GM12878 (cell line): ENCODE measurements at regions not wholly inside any gene's neighbourhood (a gene's known extent, or its start where the extent isn't known, plus 50 kb on each side); places are given as distances from the start of the nearest gene placed in this dataset.

ENCODE experiments used
- ATAC-seq: fragments of 200-7000 bp; cut with Tn5 transposase; 3 replicates; pipeline ENCODE4 v1.9.1; 2020; ENCODE audit warnings: mild to moderate bottlenecking, moderate library complexity
- BruUV-seq: library from RNA; stranded (reverse); fragments of 400-500 nt; replicated peaks from 2 replicates; lab custom pipeline; 2021; lab: Mats Ljungman, UMichigan
- CTCF ChIA-PET: fragments of 300-600 bp; sonication (Branson Sonifier 250); formaldehyde crosslinking; extraction: SDS; loops from one replicate; lab custom pipeline; 2021; ENCODE audit warnings: inconsistent platforms; lab: Yijun Ruan, JAX
- POLR2A ChIA-PET: fragments of 350-600 bp; formaldehyde crosslinking; extraction: SDS; loops from one replicate; lab custom pipeline; 2021; ENCODE audit warnings: inconsistent platforms; lab: Charles Lee
- RAD21 ChIA-PET: fragments of 300-600 bp; sonication (Branson Sonifier 250); formaldehyde crosslinking; loops from one replicate; lab custom pipeline; 2023; ENCODE audit warnings: antibody characterized with exemption; ENCODE audit not compliant: unreplicated experiment; lab: Charles Lee
- SMC1A ChIA-PET: fragments of 300-600 bp; sonication (Branson Sonifier 250); formaldehyde crosslinking; loops from one replicate; lab custom pipeline; 2023; ENCODE audit not compliant: unreplicated experiment, uncharacterized antibody; lab: Charles Lee
- DNase-seq: peaks from one replicate; pipeline ENCODE4 v3.0.0-alpha.2; 2011; ENCODE audit warnings: low read depth, low spot score
- FAIRE-seq: peaks from 3 replicates; lab custom pipeline; 2011; peaks lifted over from hg19 to GRCh38; lab: Jason Lieb, UNC
- H2AFZ ChIP-seq: 2 replicates; pipeline ENCODE4 v1.6.0; 2011; ENCODE audit warnings: low read depth, low read length, control low read depth; ENCODE audit not compliant: control insufficient read depth
- H3K27ac ChIP-seq: 2 replicates; pipeline ENCODE4 v1.5.1; 2011; ENCODE audit warnings: control low read depth; ENCODE audit not compliant: control insufficient read depth, insufficient read depth
- H3K27me3 ChIP-seq, 2 experiments: replicated peaks in 1 of 2; 2 replicates each; pipeline versions ENCODE4 v1.6.0 to v1.6.1; 2011; ENCODE audit warnings: low read length in 1 of 2; ENCODE audit not compliant: control insufficient read depth in 2 of 2, insufficient read depth in 2 of 2
- H3K36me3 ChIP-seq, 2 experiments: 2 replicates each; pipeline ENCODE4 v1.5.1; 2011; ENCODE audit warnings: low read length in 1 of 2; ENCODE audit not compliant: control insufficient read depth in 2 of 2, insufficient read depth in 2 of 2
- H3K4me1 ChIP-seq: 2 replicates; pipeline ENCODE4 v1.6.1; 2011; ENCODE audit warnings: mild to moderate bottlenecking, low read length, moderate library complexity, mixed read lengths; ENCODE audit not compliant: control insufficient read depth, insufficient read depth
- H3K4me2 ChIP-seq: 2 replicates; pipeline ENCODE4 v1.6.0; 2011; ENCODE audit warnings: control low read depth; ENCODE audit not compliant: control insufficient read depth, insufficient read depth
- H3K4me3 ChIP-seq: fragments of 200-600 bp; sonication (generic); 2 replicates; pipeline ENCODE4 v1.5.1; 2016
- H3K79me2 ChIP-seq: 2 replicates; pipeline ENCODE4 v1.6.0; 2011; ENCODE audit warnings: low read length; ENCODE audit not compliant: control insufficient read depth, insufficient read depth
- H3K9ac ChIP-seq: 2 replicates; pipeline ENCODE4 v1.8.0; 2011; ENCODE audit warnings: low read length, control low read depth, mixed read lengths; ENCODE audit not compliant: control insufficient read depth, insufficient read depth
- H3K9me3 ChIP-seq: replicated peaks from 3 replicates; pipeline ENCODE4 v1.5.1; 2011; ENCODE audit warnings: mild to moderate bottlenecking, low read length; ENCODE audit not compliant: control insufficient read depth, insufficient read depth
- H4K20me1 ChIP-seq: 2 replicates; pipeline ENCODE4 v1.6.0; 2011; ENCODE audit not compliant: control insufficient read depth, insufficient read depth
- CBX3 ChIP-seq: fragments of 200-600 bp; sonication (generic); IDR thresholded peaks from 2 replicates; pipeline ENCODE4 v1.6.1; 2016; ENCODE audit warnings: low read depth, borderline replicate concordance
- KLF5 ChIP-seq: fragments of 450-650 bp; IDR thresholded peaks from 2 replicates; pipeline ENCODE4 v1.6.1; 2014; ENCODE audit warnings: mild to moderate bottlenecking; ENCODE audit not compliant: partially characterized antibody
- RCOR1 ChIP-seq: conservative IDR thresholded peaks from 2 replicates; pipeline ENCODE4 v1.6.1; 2012; ENCODE audit warnings: low read depth, low read length, improper control_type of control experiment
- TCF12 ChIP-seq: IDR thresholded peaks from 2 replicates; pipeline ENCODE4 v1.6.1; 2011; ENCODE audit warnings: low read depth, mild to moderate bottlenecking, low read length
- ZBTB11 ChIP-seq: fragments of 450-650 bp; formaldehyde crosslinking; IDR thresholded peaks from 2 replicates; pipeline ENCODE4 v1.5.0; 2022; ENCODE audit warnings: mild to moderate bottlenecking, missing genetic modification characterization
- ZNF687 ChIP-seq: fragments of 450-650 bp; IDR thresholded peaks from 2 replicates; pipeline ENCODE4 v1.6.1; 2017; ENCODE audit warnings: mild to moderate bottlenecking, moderate library complexity
- WGBS: methylation state at CpG from one replicate; pipeline ENCODE4 v1.1.6; 2016; ENCODE audit warnings: low lambda C conversion rate; ENCODE audit not compliant: insufficient replicate concordance, insufficient coverage; ENCODE audit errors: missing lambda C conversion rate; 5-methylcytosine and 5-hydroxymethylcytosine counted together
- in situ Hi-C: fragments of 300-500 bp; cut with MboI; formaldehyde crosslinking; loops from 9 replicates; pipeline ENCODE4 v1.14.3; 2018; ENCODE audit warnings: mixed read lengths
- intact Hi-C: fragments of 100-400 bp; cut with micrococcal nuclease; formaldehyde crosslinking; loops from one replicate; pipeline ENCODE4 v1.14.2; 2022; ENCODE audit not compliant: unreplicated experiment

GRCh38 chr9:106693558-106693957 is 169.4 kb upstream of the ZNF462 start (continued):
- TF ChIP-seq ZNF687, result no peak

- Histone ChIP-seq H2AFZ (no peak overlapping the region), H3K4me3 (no peak overlapping the region), H3K9ac (no peak overlapping the region), H3K36me3 (no peaks in the 10 kb centered on the region), H3K9me3 (no peaks in the 10 kb centered on the region), H3K4me1 (no peaks in the 10 kb centered on the region), H4K20me1 (no peaks in the 10 kb centered on the region), H3K79me2 (no peaks in the 10 kb centered on the region), H3K27me3 (no peaks in the 10 kb centered on the region), H3K4me2 (no peak overlapping the region), H3K27ac (no peak overlapping the region)
- TF ChIP-seq CBX3, result no peak
- TF ChIP-seq RCOR1, result no peak
- no peak for TF ChIP-seq KLF5
- no peak for TF ChIP-seq ZBTB11 (CRISPR knock-in tag)
- TF ChIP-seq TCF12, result no peak
- intact Hi-C loops, result loop anchor here (5.0 kb wide), 1 partner anchor 165 kb away; the partner anchor contains the start of gene ZNF462
- ChIA-PET SMC1A (interaction anchor here (1.0 kb wide), 1 partner anchor 36 kb away, joined by 3 read pairs; no protein-coding TSS in a partner anchor), POLR2A (no interaction called here), CTCF (no interaction called here), RAD21 (no interaction called here)
- 20% methylated on average over 4 of the region's 4 CpGs for WGBS
- no peak for DNase-seq
- in situ Hi-C loops, result no loop called here
- ATAC-seq, result no peak
- no TSS peak for BruUV-seq
- no peak for FAIRE-seq
Measured at GRCh38 chr9:106696804-106697203, 166.2 kb upstream of the ZNF462 start.
